HG03280 (cell line): ENCODE measurements at regions not wholly inside any gene's neighbourhood (a gene's known extent, or its start where the extent isn't known, plus 50 kb on each side); places are given as distances from the start of the nearest gene placed in this dataset.

Source experiments
- ATAC-seq: cut with Tn5 transposase; IDR thresholded peaks from one replicate; pipeline ENCODE4 v1.9.1; 2021; ENCODE audit warnings: mild to moderate bottlenecking, moderate library complexity; ENCODE audit not compliant: unreplicated experiment

DNA sequence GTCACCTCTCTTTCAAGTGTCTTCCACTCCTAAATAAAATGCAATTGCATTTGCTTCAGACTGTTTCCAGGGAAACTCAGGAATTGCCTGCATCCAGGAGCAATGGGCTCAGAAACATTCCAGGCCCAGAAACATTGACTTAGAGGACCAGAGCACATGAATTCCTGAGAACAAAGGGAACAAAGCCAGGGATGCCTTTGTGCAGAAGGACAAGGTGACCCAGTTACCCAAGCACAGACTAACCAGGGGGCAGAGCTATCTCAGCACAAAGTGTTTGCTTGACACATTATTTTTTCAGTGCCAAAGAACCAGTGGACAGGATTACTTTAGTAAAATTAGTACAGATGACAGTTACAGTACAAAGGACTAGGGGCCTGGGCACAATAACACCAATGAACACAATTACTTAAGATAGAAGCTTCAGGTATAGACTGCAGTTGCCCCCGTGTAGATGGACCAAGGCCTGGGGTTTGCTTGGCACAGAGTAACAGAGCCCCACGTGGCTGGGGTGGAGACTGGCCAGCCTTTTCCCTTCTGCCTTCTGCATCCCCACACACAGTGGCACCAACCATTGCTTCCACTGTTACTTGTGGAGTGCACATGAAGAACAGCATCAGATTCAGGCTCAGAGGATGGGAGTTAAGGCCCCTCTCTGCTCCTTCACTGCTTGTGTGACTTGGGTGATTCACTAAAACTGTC is 500.8 kb downstream of the INSC start:
- ATAC-seq = no peak

DNA sequence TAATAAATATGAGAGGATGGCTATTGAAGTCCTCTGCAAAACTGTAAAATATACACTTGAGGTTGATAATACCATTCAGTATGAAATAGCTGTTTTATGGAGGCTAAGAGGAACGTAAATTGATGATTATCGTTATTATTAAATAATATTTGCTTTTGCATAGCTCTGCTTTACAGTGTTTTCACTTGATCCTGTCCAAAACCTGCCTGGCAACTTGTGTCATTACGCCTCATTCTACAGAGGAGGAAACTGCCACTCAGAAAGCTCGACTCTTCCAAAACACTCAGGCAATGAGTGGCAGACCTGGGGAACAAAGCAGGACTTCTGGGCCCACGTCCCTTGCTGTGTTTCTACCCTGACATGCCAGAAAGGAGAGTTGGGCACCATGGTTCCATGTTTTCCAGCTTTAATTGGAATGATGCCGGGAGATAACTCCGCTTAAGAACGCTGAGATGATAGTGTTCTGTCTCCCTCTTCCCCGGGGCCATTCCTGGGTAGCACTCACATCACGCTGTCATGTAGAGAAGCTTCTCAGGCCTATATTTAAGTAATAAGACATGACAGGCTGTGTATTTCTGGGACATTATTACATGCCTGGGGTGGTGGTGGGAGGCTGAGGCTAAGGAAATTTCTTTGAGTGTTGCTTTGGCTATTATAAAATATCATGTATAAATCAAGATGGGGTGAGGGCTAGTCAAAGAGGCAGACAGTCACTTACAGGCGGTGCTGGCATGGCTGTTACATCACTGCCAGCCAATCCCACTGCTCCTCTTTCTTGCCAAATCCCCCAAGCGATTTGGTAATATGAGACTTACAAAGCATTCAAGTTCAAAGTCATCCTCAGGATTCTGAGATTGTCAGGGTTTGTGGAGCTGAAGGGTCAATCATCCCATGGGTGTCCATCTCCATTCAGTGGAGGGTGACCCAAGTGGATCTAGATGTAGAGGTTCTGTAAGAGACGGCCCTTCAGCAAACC is 501.7 kb downstream of the INSC start:
- ATAC-seq = no peak

DNA sequence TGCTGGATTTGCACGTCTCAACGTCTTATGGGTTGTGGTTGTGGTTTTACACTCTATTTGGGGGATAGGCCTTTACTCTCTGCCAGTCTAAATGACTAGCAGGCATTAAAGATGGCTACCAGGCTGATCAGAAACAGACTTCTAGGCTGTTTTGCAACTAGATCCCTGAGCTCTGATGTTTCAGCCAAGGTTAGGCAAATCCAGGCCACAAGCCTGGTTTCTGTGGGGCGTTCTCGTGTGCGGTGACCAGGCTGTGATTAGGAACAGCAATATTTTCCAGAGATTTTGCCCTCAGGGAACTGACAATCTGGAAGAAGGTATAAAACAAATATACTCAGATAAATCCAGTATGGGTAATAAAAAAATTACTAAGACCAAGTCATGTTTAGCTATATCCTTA is 502.4 kb downstream of the INSC start:
- no peak for ATAC-seq

DNA sequence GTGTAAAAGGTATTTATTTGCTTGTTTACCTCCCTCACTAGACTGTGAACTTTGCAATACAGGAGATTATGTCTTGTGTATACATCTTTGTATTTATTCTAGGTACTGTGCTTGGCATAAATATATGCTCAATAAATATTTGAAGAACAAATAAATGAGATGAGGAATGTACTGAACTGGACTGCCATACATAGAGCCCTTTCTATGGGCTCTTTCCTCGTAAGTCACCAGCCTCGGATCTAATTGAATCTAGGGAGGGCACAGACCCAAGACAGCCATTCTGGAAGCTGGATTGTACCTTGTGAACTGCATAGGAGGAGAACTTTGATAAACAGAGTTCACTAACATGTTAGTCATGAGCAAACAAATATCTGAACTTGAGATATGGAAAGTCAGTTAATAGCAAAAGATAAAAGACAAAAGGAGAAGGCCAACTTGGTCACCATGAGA is 503.9 kb downstream of the INSC start:
- ATAC-seq = no peak

DNA sequence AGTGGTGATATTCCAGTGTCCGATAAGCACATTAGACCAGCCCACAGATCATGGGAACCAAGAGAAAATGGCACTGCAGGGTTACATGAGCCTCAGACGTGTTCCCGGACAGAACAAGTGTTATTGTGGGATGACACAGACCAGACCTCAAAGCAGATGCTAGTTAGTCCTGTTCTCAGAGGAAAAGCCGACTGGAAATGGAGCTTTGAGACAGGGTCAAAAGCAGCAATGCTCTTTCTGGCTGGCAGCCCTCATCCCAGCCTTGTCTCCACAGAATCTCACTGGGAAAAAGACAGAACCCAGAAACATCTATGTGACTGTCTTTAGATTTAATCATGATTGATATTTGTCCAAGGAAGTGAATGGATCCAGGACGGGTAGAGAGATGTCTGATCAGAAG is 506.8 kb downstream of the INSC start:
- ATAC-seq = no peak

DNA sequence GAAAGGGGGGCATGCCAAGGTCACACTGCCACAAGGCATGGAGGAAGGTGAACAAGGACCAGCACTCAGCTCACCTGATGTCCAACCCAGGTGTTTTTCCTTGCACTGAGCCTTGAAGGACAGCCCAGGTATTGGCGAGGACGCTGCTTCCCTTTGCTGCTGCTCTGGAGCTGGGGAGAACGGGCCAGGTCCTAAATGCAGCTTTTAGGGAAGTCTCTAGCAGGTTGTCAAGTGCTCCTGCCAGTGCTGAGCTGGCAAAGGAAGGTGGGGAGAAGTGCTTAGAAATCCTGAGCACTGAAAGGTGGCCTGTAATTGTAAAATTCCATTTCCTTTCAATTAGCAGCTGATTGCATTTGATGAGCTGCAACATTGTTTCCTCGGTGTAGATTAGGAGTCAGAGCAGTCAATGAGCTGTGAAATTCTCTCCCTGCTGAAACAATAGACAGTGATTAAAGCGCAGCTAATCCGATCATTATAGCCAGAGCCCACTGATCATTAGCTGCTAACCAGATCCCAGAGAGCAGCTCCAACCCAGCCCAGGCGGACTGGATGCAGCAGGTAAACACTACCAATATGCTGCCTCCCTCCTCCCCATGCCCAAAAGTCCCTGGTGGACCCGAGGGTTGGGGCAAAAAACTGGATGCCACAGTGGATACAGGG is 507.6 kb downstream of the INSC start:
- no peak for ATAC-seq

DNA sequence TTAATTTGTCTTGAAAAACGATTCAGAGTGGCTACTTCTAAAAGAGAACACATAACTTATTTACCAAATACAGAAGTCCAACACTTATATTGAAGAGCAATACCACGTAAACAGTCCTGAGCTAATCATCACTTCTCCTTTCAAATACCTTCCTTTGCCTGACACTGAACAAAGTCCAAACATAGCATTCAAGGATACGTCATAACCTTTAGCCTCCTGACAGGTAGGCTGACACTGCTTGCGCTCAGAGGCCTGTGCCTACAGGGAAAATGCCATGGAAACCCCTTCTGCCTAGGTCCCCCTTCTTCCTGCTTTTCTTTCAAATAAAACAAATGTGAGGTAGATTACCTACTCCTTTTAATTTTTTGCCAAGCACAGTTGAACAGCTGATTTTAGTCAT is 510.0 kb downstream of the INSC start:
- ATAC-seq = no peak

DNA sequence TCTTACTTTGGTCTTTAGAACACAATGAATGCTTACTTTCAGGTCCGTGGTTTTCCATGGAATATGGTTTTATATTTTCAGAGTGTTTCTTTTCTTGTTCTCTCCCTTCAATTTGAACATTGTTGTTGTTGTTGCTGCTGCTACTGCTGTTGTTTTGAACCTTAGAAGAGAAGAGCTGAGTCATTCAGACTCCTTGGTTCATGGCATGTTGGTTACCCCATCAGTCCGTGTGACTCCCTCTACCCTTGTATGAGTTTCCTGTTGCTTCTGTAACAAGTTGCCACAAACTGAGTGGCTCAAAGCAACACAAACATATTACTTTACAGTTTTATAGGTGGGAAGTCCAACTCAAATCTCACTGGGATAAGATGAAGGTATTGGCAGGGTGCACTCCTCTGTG is 511.0 kb downstream of the INSC start:
- ATAC-seq = no peak

DNA sequence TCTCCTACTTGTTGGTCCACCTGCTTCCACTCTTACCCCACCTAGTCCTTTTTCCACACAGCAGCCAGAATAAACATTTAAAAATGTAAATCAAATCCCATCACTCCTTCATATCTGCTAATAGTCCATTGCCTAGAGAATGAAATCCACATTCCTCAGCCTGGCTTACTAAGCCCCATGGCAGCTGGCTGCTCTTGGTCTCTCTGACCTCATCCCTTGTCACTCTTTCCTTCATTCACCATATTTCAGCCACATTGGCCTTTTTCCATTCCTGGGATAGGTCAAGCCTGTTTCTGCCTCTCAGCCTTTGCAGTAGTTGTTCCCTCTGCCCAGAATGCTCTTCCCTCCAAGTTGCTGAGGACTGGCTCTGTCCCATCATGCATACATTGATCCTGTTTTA is 512.8 kb downstream of the INSC start:
- no peak for ATAC-seq

DNA sequence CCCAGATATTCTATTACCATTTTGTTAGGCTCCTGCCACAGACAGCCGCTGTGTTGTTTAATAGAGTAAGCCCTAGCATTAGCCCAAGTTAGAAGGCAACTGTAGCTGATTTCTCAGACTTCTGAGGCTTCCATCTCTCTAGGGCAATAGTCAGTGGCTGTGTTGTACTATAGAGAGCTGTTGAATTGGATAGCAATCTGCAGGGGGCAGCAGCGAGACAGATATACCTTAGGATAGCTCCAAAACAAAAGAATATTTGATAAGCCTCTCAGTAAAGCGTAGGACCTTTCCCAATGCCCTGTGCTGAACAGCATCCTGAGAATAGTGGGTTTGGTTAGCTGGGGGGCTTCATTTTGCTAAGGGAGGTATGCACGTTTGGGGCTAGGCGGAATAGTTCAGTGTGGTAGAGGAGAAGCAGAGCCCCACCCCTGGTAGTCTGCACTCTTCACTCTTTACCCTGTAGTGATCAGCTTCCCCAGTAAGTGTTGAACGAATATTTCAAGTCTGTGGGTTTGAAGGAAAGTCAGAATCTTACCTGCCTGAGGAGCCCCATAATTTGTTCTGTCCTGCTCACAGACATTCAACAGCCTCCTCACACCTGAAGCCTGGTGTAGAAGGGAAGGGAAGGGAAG is 515.1 kb downstream of the INSC start:
- ATAC-seq = no peak

DNA sequence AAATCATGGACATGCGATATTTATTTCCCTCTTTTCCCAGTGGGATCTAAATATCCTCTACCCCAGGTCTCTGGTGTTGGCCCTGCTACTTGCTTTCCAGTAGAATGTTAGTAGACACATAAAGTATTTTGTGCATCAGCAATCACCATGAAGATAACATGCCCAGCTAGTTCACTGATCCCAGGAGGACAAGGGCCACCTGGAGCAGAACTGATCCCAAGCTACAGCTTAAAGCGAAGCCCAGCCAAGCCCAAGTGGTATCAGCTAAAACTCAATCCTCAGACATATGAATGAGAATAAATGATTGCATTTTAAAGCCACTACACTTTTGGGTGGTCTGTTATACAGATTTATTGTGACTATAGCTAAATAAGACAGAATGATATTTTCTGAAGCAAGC is 516.2 kb downstream of the INSC start:
- no peak for ATAC-seq

DNA sequence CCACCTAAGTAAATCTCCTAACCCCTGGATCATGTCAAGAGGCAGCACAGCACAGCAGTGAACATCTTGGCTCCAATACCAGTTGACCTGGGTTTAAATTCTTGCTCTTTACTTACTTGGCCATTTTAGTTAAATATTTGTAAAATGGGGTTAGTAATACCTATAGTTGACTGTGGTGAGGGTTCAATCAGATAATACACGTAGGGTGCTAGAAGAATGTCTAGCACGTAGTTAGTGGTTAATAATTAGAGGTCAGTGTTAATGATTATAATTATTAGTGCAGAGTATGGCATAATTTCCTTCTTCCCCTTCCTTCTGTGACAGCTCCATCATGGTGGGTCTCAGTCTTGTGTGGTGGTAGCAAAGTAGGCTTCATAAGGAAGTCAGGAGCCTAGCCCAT is 520.8 kb downstream of the INSC start:
- ATAC-seq = no peak

DNA sequence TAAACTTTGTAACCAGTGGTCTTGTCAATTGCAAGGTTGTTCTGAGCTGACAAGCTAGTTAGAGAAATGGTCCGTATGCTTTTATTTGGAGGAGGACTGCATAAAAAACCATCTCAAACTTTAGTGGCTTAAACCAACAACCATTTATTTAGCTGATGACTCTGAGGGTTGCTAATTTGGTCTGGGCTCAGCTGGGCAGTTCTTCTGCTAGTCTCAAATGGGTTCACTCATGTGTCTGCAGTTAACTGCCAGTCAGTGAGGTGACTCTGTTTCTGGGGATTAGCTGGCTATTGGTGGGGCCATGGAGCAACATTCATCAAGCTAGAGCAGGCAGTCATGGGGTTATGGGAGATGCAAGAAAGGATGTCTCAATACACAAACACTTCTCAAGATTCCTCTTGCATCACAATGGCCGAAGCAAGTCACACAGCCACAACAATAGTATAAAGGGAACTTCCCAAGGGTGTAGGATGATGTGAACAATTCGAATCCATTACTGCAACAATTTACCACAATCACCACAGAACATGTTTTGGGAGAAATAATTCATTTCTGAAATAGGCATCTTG is 521.9 kb downstream of the INSC start:
- no peak for ATAC-seq

DNA sequence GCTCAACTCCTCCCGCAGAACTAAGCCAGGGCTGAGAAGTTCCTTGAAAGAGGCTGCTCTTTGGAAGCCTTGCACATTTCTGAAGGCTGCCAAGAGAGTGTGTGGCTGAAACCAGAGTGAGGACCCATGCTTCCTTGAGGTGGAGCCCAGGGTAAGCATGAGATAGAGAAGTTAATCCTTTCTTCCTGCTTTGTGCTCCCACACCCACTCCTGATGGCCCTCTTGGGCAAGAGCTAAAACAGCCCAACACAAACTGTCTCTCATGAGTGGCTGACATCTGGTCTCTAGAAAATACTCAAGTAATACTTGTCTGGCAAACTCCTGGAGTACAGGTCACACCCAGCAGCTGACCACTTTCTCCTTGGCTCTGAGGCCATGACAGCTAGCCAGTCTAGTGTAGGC is 523.7 kb downstream of the INSC start:
- no peak for ATAC-seq

DNA sequence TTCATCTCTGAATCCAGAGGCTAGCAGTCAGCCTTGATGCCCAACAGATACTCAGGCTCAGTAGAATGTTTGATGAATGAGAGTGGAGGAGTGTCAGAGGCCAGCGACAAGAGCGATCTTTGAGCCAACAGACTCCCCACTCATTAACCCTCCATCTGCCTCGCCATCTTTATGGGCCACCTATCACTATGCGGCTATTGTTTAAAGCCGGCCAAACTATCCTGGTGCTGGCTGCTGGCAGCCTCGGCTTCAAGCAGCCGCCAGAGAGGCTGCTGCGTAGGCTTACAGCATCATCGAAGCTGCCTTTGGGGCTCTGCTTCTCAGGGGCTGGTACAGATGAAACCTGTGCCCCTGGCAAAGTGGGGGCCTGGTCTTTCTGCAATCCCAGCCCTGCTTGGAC is 525.6 kb downstream of the INSC start:
- no peak for ATAC-seq

DNA sequence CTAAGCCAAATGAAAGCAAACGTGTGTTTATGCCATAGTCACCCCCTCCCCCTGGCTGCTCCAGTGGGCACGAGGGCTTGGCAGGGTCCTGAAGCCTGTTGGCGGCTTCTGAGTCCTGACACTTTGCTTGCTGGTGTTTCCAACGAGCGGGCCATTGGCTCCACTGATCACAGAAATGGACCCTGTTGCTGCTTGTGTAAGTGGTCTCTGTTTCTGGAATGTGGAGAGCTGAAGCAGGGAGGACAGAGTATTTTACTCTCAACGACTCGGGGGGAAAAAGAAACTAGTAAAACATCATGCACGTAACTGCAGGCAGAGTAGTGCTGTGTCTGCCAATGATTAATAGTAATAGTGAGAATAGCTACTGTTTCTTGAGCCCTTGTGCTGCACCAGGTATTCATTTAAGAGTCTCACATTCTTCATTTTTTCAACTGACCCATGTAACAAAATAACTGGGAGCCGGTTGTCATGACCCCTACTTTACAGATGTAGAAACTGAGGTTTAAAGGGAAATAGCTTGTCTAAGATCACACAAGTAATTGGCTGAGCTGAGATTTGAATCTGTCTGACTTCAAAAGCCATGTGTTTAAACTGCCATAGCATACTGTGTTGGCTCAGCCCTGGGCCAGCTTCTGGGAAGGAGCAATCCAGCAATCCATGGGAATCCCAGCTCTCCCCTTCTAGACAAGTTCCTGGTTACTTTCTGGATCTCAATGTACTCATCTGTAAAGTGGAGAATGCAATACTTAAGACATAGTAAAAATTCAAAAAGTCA is 526.7 kb downstream of the INSC start:
- ATAC-seq = peak; percentile 85

DNA sequence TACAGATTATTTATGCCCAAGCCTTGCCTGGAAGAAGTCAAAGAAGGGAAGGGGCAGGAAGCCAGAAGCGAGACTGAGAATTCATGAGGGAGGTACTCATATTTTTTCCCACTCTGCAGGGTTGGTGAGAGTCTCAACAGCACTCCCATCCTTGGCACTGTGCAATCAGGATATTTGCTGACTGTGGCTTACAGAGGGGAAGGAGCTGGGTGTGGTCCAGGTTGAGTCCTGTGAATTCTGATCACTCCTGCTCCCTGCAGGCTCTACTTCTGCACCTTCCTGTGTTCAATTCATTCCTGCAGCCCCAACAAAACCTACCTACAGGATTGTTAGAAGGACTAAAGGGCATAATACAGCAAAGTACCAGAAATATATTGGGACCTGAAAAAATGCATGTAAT is 530.5 kb downstream of the INSC start:
- no peak for ATAC-seq

DNA sequence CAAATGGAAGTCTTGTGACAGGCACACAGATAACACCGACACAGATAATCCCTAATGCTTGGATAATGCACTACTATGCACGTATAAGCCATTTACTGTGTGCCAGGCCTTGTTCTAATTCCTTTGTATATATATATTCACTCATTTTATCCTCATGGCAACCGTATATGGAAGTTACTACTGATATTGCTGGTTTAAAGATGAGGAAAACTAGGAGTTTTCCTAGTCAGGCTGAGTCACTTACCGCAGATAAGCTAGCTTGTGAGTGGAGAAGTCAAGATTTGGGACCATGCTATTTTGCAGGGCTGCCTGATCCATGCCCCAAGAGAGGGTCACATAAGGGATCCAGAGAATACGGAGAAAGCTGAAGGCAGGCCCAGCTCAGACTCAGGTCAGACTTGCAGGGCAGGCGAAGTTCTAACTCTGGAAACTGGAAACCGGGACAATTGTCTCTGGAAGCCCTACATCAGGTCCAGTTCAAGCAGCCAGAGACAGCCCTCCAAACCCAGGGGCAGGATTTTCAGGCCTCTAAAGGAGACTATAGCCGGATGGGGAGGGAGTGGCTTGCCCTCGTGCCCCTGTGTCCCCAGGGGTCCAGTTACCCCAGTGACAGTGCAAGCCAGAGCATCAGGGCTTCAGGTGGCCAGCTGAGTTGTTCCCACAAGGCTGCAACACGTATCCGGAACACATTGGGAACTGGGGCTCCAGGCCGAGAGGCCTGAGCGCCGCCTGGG is 534.8 kb downstream of the INSC start:
- ATAC-seq = no peak
